Daoy (cell line): ENCODE measurements at regions not wholly inside any gene's neighbourhood (a gene's known extent, or its start where the extent isn't known, plus 50 kb on each side); places are given as distances from the start of the nearest gene placed in this dataset.
A peak's percentile ranks its signal among the peaks of the same experiment; 100 is the strongest.

Experiments used
- DNase-seq: peaks from one replicate; pipeline ENCODE4 v3.0.0-alpha.2; 2015; ENCODE audit warnings: low read depth

DNA sequence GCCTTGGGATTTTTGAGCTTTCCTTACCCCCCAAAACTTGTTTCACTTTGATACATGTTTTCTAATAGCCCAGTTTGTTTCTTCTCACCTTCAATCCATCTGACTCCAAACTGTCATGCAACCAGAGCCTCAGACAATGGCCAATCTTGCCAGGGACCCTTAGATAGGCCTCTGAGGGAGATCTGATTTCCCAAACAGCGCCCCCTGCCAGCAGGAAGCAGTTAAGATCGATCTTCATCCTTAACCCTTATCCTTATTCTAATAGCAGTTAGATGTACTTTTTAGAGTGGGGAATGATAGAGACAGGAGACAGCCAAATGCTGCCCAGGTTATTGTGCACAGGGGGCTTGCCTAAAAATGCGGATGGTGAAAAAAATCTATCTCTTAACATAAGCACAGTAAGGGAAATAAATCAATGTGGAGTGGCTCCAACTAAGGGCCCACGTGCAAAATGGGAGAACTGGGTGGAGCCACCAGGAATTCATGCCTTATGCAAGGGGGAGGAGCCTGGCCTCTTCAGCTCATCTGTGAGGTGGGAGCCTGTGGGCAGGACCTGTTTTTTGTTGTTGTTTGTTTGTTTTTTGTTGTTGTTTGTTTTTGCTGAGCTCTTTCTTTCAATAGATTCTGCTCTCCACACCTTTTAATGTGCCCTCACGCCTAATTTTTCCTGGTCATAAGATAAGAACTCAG is 833.6 kb upstream of the AGA start:
- DNase-seq: peak; percentile 3

DNA sequence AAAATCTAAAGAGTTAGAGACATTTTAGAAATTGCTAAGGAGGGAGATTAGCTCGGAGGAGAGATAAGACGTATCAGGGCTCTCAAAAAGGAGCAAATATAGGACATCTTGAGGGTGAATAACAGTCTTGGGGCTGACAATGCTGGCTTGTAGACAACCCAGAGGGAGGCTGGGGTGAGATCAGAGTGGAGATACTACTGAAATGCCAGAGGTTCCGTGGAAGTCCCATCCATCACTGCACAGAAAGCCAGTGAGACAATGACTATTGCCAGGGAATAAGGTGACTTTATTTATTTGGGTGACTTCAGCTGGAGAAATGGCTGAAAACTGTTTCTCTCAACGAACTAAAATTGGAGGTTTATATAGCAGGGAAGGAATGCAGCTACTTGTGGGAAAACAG is 838.1 kb upstream of the AGA start:
- DNase-seq: no peak

DNA sequence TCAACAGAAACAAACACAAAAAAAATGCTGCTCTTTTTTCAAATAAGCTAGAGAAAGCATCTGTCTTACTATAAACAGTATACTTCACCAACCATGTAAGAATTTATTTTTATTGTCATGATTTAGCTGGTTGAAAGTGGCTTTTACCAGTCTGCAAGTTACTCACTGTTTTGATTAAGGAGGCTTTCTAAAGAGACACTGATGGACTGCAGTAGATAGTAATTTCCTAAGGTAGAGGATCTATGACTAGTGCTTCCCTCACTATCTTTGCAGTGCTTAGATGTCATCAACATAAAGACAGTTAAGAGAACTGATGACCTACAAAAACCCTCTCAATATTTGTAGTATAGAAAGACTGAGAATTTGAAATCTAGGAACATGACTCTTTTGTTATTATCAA is 846.2 kb upstream of the AGA start:
- no peak for DNase-seq

DNA sequence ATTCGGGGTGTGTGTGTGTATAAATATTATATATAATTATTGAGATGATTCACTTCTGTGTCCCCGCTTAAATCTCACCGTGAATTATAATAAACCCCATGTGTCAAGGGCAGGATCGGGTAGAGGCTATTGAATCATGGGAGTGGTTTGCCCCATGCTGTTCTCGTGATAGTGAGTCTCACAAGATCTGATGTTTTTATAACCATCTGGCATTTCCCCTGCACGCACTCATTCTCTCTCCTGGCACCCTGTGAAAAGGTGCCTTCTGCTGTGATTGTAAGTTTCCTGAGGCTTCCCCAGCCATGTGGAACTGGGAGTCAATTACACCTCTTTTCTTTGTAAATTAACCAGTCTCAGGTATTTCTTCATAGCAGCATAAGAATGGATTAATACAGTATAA is 851.4 kb upstream of the AGA start:
- DNase-seq: peak; percentile 7

DNA sequence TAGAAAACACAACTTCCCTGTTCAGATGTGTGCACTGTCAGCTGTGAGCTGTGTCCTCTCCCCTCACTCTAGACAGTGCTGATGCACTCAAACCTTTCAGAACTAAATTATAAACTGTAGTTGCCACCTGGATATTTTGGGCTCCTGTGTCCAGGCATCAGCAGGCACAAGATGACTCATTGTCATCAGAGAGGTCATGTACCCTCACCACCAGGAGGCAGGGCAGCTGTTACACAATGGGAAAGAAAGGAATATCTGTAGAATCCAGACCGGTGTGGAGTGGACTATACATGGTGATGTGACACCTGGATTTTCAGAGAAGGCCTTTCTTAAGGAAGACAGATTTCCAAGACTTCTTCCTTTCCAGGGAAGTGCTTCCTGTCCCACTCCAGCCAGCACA is 854.4 kb upstream of the AGA start:
- DNase-seq: no peak

DNA sequence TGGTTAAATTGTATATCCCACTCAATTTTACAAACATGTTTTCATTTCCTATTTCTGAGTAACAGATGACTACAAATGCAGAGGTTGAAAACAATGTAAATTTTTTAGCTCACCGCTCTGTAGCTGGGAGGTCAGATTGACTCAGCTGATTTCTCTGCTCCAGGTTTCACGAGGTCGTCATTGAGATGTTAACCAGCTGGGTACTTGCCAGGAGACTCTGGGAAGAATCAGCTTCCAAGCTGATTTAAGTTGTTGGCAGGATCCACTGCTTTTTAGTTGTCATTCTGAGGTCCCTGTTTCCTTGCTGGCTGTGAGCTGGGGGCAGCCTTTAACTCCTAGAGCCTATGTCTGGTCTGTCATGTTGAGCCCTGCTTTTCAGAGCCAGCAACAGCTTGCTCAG is 864.3 kb upstream of the AGA start:
- peak; percentile 6 for DNase-seq

DNA sequence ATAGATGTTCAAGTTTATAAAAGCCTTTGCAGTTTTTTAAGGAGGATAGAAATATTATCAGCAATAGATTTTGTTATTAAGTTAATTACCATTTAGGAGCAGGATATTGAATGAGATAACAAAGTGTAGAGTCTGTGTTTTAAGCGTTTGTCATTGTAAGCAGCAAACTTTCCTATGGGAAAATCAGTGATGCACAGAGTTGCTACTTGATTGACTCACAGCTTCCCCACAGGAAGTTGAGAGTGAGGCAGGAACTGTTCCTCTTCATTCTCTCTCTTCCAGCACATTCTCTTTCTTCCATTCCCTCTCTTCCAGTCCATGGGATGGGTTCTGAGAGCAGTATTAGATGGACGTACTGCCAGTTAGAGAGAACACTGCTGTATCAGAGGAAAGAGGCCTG is 867.7 kb upstream of the AGA start:
- DNase-seq: no peak

DNA sequence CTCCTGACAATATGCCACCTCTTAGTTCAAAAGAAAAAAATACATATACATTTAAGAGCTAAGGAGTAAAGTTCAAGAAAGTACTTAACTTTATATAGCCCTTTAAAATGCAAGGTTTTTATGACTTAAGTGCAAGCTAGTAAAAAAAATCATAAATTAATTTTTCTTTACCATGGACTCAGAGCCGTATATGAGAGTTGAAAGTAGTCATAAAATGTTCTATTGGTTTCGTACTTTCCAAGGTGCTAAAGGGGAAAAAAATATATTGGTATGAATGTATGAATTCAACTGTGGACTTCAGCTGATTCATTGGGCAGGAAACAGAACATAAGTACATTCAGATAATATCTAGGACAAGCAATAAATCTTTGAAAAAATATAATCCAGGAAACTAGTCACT is 869.8 kb upstream of the AGA start:
- no peak for DNase-seq

DNA sequence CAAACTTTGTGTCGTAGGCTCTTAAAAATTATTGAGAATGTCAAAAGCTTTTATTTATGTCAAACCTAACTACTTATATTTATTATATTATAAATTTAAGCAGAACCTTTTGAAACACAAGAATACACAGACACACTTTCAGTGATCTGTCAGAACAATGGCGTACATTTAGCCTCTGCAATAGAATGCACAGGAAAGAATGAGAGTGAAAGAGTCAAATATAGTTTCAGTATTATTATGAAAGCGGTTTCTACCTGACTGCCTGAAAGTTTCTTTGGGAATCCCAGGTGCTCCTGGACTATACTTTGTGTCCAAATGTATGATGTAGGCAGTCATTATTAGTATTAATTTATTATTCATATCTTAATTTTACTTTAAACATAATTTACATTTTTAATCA is 872.0 kb upstream of the AGA start:
- DNase-seq: no peak

DNA sequence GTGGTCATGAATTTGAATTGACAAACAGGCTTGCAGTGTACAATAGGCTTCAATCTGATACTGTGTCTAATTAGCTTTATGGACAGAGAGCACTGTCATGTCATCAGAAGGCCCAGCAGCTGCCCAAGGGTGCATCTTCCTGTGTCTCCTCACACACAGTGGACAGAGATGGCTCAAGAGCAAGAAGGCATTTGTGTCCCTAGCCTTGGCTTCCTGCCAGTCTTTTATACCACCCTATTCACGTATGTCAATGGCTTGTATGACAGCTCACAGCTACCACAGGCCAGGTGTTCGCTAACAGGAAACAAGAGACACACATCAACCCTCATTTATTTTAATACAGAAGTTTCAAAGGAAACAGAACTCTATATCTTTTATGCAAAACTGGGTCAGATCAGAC is 874.0 kb upstream of the AGA start:
- no peak for DNase-seq

DNA sequence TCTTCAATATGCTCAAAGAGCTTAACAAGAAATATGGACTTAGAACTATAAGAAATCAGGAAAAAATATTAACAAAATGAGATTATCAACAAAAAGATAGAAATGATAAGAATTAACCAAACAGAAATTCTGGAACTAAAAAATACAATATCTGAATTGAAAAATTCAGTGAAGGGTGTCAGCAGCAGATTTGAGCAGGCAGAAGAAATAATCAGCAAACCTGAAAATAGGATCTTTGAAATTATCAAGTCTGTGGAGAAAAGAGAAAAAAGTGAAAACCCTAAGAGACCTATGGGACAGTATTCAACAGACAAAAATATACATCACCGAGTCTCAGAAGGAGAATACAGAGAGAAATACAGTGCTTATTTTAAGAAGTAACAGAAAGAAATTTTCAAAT is 877.8 kb upstream of the AGA start:
- no peak for DNase-seq

DNA sequence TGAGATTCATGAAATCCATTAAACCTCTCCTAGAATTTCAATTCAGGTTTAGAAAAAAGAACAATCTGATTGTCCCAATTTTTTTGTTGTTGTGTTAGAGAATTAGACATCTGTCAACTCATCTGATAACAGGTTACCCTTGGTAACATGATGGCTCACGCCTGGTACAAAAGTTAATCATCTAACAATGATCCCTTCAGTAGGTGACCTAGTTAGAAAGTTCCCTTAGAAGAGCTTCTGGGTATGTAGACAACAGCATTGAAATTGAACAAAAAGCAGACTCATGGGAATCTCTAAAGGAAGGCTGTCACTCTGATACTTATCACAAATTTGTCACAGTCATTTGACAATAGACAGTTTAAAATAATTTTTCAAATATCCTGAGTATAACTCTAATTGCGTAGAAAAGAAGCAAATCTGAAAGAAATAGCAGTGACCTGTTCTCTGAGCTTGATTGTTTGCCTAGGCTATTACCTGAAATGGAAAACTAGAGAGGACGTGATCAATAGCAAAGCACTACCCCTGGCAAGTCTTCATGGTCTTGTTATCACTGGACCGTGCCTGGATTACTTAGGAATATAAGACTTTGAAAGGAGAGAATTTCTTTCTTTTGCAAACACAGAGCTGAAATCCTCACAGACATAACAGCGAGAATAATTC is 880.4 kb upstream of the AGA start:
- no peak for DNase-seq

DNA sequence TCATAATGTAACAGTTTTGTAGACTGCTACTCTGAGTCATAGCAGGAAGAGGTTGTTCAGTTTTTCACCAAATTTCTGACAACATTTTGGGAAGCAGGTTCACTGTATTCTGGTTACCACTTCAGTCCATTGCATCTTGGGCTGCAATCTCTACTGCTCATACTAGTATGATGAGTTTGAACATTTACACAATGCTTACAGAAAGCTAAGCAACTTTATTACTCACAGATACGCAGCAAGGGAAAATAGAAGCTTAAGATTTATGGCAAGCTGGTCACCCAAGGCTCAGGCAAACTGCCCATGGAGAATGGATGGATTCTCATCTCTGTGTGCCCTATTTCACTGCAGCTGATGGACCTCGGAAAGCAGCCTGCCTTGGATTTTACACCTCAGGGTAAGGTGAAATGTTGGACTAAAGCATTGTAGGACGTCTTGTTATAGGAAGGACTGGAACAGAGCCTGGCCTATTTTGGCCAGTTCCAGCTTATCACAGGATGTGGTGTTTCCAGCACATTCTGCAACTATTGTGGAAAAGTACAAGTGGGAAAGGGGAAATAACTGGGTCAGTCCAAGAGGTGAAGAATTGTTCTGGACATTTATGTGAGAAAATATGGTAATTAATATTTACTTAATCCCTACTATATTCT is 887.1 kb upstream of the AGA start:
- DNase-seq: no peak

DNA sequence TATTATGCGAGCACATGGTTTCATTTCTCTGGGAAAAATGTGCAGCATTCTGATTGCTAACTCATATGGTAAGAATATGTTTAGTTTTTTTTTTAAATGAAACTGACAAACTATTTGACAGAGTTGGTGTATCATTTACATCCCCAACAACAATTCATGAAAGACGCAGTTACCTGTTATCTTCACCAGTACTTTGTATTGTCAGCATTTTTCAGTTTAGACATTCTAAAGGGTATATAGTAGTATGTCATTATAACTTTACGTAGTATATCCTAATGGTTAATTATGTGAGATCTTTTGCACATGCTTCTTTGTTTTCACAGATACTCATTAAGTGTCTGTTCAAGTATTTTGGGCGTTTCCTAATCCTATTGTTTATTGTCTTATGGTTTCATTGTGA is 891.1 kb upstream of the AGA start:
- no peak for DNase-seq

DNA sequence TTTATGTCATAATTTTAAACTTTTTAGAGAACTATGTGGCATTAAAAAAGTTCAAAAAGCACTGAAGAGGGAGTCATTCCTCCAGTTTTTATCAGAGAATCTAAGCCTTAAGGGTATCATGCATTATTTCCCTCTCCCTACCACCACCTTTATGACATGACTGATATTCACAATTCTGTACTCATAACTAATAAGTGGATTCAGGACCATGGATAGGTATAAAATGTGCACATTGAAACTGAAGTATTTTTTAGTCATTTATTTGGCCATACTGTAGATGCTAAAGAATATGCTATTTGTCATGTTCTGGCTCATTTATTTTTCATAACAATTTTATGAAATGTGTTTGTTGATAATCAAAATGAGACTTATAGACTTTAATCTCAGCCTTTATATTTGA is 897.5 kb upstream of the AGA start:
- DNase-seq: no peak

DNA sequence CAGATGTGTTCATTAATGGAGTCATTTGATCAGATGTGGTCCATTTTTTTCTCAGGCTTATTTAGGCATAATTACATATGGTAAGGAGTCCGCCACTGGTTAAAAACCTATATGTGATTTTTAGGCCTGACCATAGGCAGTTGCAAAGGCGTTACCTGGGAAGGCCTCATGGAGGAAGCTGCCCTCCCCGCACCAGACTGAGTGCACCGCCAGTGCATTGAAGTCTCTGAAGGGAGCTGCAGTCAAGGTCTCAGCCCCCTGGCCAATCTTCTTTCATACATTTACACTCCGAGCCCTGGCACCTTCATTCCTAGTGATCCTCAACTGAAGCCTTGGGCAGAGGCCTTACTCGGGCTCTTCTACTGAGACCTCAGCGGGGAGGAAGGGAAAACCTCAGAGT is 898.2 kb upstream of the AGA start:
- DNase-seq: no peak

DNA sequence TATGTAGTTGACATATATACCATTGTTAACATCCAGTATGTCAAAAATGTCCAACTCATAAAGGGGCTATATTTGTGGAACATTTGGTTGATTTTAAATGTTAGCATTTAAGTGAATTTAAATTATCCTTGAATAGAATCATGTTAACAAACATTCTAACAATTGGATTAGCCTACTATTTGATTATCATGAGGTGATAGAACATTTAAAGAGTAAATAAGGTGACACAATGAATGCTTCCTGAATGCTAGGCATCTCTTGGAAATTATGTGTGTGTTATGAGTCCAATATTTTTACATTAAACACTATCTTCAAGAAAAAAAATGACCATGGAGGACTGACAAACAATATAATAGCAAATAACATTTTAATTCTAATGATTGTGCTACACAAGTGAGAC is 901.9 kb upstream of the AGA start:
- DNase-seq: no peak

DNA sequence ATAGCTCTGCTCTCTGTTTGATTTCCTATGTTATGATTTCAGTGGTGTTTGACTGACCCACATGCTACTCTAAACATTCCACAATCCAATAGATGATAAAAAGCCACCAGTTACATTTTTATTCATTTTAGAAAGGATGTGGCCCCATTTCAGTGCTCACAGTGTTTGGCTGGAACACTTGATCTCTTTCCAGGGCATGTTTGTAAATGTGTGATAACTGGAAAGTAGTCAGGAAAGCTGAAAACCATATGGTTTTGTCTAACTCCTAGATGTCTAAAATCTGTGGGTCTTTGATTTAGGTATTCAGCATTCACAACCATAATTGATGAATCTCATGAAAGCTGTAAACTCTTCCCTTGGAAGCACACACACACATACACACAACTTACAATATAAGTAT is 904.9 kb upstream of the AGA start:
- DNase-seq: no peak

DNA sequence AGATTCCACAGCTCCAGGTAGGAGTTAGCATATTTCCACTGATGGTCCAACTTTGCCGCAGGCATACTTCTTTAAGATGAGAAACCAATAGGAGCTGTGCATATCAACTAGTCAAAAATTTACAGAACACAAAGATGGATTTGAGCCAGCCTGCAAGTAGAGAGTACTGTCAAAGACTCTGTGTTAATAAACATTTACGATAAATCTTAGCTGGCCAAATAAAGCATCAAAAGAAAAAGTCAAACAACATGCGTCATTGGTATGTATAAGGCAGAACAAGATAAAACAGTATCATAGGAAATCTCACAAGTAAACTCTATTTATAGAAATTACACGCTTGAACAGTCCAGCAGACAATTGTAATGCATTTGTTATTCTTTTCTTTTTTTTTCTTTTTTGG is 907.4 kb upstream of the AGA start:
- DNase-seq: no peak

DNA sequence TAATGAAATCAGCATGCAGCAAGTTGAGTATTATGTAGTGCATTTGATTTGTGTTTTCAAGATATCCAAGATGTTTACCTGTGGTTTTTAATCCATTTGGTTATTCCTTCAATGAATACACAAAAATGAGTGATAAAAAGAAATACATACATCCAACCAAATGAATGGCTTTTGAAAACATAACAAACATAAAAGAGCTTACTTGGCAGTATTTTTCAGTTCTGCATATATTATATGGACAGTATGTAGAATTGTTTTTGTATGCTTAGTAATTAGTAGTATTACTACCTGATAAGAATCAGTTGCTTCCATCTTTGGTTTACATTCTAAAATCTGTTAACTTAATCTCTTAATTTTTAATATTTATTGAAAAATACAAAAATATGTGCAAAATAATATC is 908.9 kb upstream of the AGA start:
- DNase-seq: no peak

DNA sequence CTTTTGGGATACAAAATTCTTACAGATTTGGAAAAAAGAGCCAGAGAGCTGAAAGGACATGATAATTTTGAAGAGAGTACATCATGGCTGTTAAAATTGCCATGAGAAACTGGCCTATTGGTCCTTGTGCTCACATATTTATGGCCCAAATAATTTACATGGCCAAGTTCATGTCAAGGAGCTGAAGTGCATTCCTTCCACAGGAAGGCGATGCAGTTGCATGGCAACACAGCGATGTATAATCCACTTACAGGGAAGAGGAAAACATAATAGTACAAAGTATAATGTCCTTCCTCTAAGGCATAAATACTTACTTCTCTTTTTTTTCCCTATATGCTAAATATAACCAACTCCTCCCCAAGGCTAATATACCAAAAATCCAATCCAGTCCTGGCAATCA is 914.5 kb upstream of the AGA start:
- no peak for DNase-seq

DNA sequence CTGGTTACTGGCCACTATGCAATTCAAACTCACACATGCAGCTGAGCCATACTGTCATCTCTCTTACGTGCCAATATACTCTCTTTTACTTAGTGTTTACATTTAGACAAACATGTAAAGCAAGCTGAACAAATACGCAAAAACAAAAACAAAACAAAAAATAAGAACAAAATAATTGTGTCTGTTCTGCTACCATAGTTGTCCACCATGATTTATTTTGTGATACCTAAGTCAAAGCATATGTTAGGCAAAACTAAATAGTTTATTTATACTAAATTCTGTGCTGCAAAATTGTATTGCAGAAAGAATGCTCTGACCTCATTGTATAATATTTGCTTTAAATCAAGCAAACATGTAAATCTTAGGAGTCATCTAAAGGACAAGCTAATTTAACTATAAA is 943.2 kb upstream of the AGA start:
- DNase-seq: no peak

DNA sequence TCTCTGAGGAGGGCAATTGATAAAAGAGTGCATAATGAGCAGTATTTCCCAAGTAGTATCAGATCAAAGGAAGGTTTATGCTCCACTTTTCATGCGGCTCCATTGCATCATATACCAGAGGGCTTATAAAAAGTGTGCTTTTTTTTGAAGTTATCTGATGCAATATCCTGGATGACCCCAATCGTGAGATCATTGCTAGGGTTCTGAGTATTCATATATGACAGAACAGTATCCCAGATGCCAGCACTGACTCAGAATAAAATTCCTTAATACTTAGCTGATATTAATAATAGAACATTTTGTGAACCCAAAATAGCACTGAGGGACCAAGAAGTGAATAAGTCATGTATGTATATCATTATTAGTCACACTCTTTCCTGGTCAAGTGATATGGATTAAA is 945.5 kb upstream of the AGA start:
- no peak for DNase-seq

DNA sequence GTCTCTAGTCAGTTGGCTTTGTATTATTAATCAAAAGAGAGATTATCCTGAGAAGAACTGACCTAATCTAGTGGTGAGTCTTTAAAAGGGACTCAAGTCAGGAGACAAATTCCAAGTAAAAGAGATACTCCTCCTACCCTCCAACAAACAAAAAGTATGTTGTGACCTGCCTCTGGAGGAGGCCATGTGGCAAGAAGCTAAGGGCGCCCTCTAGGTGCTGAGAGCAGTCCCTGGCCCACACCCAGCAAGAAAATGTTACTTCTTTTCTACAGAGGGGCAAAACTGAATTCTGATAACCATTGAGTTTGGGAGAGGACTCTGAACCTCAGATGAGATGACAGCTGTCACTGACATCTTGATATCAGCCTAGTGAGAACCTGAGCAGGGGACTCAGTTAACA is 953.6 kb upstream of the AGA start:
- DNase-seq: no peak
